GM12878 (cell line): ENCODE measurements at regions not wholly inside any gene's neighbourhood (a gene's known extent, or its start where the extent isn't known, plus 50 kb on each side); places are given as distances from the start of the nearest gene placed in this dataset.

Experiments used
- ATAC-seq: fragments of 200-7000 bp; cut with Tn5 transposase; 3 replicates; pipeline ENCODE4 v1.9.1; 2020; ENCODE audit warnings: mild to moderate bottlenecking, moderate library complexity
- BruUV-seq: library from RNA; stranded (reverse); fragments of 400-500 nt; replicated peaks from 2 replicates; lab custom pipeline; 2021; lab: Mats Ljungman, UMichigan
- CTCF ChIA-PET: fragments of 300-600 bp; sonication (Branson Sonifier 250); formaldehyde crosslinking; extraction: SDS; loops from one replicate; lab custom pipeline; 2021; ENCODE audit warnings: inconsistent platforms; lab: Yijun Ruan, JAX
- POLR2A ChIA-PET: fragments of 350-600 bp; formaldehyde crosslinking; extraction: SDS; loops from one replicate; lab custom pipeline; 2021; ENCODE audit warnings: inconsistent platforms; lab: Charles Lee
- RAD21 ChIA-PET: fragments of 300-600 bp; sonication (Branson Sonifier 250); formaldehyde crosslinking; loops from one replicate; lab custom pipeline; 2023; ENCODE audit warnings: antibody characterized with exemption; ENCODE audit not compliant: unreplicated experiment; lab: Charles Lee
- SMC1A ChIA-PET: fragments of 300-600 bp; sonication (Branson Sonifier 250); formaldehyde crosslinking; loops from one replicate; lab custom pipeline; 2023; ENCODE audit not compliant: unreplicated experiment, uncharacterized antibody; lab: Charles Lee
- DNase-seq: peaks from one replicate; pipeline ENCODE4 v3.0.0-alpha.2; 2011; ENCODE audit warnings: low read depth, low spot score
- FAIRE-seq: peaks from 3 replicates; lab custom pipeline; 2011; peaks lifted over from hg19 to GRCh38; lab: Jason Lieb, UNC
- H2AFZ ChIP-seq: 2 replicates; pipeline ENCODE4 v1.6.0; 2011; ENCODE audit warnings: low read depth, low read length, control low read depth; ENCODE audit not compliant: control insufficient read depth
- H3K27ac ChIP-seq: 2 replicates; pipeline ENCODE4 v1.5.1; 2011; ENCODE audit warnings: control low read depth; ENCODE audit not compliant: control insufficient read depth, insufficient read depth
- H3K27me3 ChIP-seq, 2 experiments: replicated peaks in 1 of 2; 2 replicates each; pipeline versions ENCODE4 v1.6.0 to v1.6.1; 2011; ENCODE audit warnings: low read length in 1 of 2; ENCODE audit not compliant: control insufficient read depth in 2 of 2, insufficient read depth in 2 of 2
- H3K36me3 ChIP-seq, 2 experiments: 2 replicates each; pipeline ENCODE4 v1.5.1; 2011; ENCODE audit warnings: low read length in 1 of 2; ENCODE audit not compliant: control insufficient read depth in 2 of 2, insufficient read depth in 2 of 2
- H3K4me1 ChIP-seq: 2 replicates; pipeline ENCODE4 v1.6.1; 2011; ENCODE audit warnings: mild to moderate bottlenecking, low read length, moderate library complexity, mixed read lengths; ENCODE audit not compliant: control insufficient read depth, insufficient read depth
- H3K4me2 ChIP-seq: 2 replicates; pipeline ENCODE4 v1.6.0; 2011; ENCODE audit warnings: control low read depth; ENCODE audit not compliant: control insufficient read depth, insufficient read depth
- H3K4me3 ChIP-seq: fragments of 200-600 bp; sonication (generic); 2 replicates; pipeline ENCODE4 v1.5.1; 2016
- H3K79me2 ChIP-seq: 2 replicates; pipeline ENCODE4 v1.6.0; 2011; ENCODE audit warnings: low read length; ENCODE audit not compliant: control insufficient read depth, insufficient read depth
- H3K9ac ChIP-seq: 2 replicates; pipeline ENCODE4 v1.8.0; 2011; ENCODE audit warnings: low read length, control low read depth, mixed read lengths; ENCODE audit not compliant: control insufficient read depth, insufficient read depth
- H3K9me3 ChIP-seq: replicated peaks from 3 replicates; pipeline ENCODE4 v1.5.1; 2011; ENCODE audit warnings: mild to moderate bottlenecking, low read length; ENCODE audit not compliant: control insufficient read depth, insufficient read depth
- H4K20me1 ChIP-seq: 2 replicates; pipeline ENCODE4 v1.6.0; 2011; ENCODE audit not compliant: control insufficient read depth, insufficient read depth
- CBX3 ChIP-seq: fragments of 200-600 bp; sonication (generic); IDR thresholded peaks from 2 replicates; pipeline ENCODE4 v1.6.1; 2016; ENCODE audit warnings: low read depth, borderline replicate concordance
- EP300 ChIP-seq, 2 experiments: fragments of 150-350 bp in 1 of 2; IDR thresholded peaks; 2 replicates each; pipeline ENCODE4 v1.6.1; 2011 to 2012; ENCODE audit warnings: low read depth in 2 of 2, low read length in 2 of 2, borderline replicate concordance in 1 of 2, improper control_type of control experiment in 1 of 2, inconsistent platforms in 1 of 2; ENCODE audit not compliant: control insufficient read depth in 1 of 2
- JUNB ChIP-seq: IDR thresholded peaks from 2 replicates; pipeline ENCODE4 v1.6.1; 2016; ENCODE audit warnings: antibody characterized with exemption, mild to moderate bottlenecking
- POLR2A ChIP-seq: IDR thresholded peaks from 2 replicates; pipeline ENCODE4 v1.6.1; 2011; ENCODE audit warnings: low read depth, mild to moderate bottlenecking, low read length
- POLR2AphosphoS5 ChIP-seq: IDR thresholded peaks from 2 replicates; pipeline ENCODE4 v1.6.1; 2011; ENCODE audit warnings: mild to moderate bottlenecking, low read length, inconsistent platforms
- TCF12 ChIP-seq: IDR thresholded peaks from 2 replicates; pipeline ENCODE4 v1.6.1; 2011; ENCODE audit warnings: low read depth, mild to moderate bottlenecking, low read length
- in situ Hi-C: fragments of 300-500 bp; cut with MboI; formaldehyde crosslinking; loops from 9 replicates; pipeline ENCODE4 v1.14.3; 2018; ENCODE audit warnings: mixed read lengths
- intact Hi-C: fragments of 100-400 bp; cut with micrococcal nuclease; formaldehyde crosslinking; loops from one replicate; pipeline ENCODE4 v1.14.2; 2022; ENCODE audit not compliant: unreplicated experiment
- TF ChIP-seq, protein P1 (sequence below): fragments of 450-650 bp; formaldehyde crosslinking; IDR thresholded peaks from 2 replicates; pipeline ENCODE4 v1.5.0; 2022; ENCODE audit warnings: mild to moderate bottlenecking, missing genetic modification characterization
- TF ChIP-seq, protein P2 (sequence below): fragments of 450-650 bp; IDR thresholded peaks from 2 replicates; pipeline ENCODE4 v1.6.1; 2017; ENCODE audit warnings: borderline replicate concordance

DNA sequence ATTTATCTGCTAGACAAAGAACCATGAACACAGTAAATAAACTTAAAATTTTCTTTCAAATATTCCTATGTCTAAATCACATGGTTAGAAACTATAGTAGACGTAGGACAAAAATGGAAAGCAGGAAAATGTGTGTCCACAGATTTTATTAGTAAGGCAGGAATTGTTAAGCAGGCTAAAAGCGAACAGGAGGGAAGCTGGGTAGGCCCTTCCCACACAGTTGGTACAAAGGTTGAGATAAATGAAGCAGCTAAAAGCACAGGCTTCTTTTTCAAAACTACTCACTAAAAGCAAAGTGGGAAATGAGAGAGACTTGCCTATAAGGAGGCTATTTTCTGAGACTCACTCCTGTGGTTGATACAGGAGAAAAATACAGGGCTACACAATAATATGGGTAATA, 108.1 kb upstream of the PABPC4L start (continued):
- TF ChIP-seq, protein P1, sequence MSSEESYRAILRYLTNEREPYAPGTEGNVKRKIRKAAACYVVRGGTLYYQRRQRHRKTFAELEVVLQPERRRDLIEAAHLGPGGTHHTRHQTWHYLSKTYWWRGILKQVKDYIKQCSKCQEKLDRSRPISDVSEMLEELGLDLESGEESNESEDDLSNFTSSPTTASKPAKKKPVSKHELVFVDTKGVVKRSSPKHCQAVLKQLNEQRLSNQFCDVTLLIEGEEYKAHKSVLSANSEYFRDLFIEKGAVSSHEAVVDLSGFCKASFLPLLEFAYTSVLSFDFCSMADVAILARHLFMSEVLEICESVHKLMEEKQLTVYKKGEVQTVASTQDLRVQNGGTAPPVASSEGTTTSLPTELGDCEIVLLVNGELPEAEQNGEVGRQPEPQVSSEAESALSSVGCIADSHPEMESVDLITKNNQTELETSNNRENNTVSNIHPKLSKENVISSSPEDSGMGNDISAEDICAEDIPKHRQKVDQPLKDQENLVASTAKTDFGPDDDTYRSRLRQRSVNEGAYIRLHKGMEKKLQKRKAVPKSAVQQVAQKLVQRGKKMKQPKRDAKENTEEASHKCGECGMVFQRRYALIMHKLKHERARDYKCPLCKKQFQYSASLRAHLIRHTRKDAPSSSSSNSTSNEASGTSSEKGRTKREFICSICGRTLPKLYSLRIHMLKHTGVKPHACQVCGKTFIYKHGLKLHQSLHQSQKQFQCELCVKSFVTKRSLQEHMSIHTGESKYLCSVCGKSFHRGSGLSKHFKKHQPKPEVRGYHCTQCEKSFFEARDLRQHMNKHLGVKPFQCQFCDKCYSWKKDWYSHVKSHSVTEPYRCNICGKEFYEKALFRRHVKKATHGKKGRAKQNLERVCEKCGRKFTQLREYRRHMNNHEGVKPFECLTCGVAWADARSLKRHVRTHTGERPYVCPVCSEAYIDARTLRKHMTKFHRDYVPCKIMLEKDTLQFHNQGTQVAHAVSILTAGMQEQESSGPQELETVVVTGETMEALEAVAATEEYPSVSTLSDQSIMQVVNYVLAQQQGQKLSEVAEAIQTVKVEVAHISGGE (CRISPR knock-in tag), result no peak
- TF ChIP-seq EP300 (IDR thresholded peaks at IDR 0.05; ENCODE audit: borderline replicate concordance in 1 of 2, control insufficient read depth in 1 of 2, low read depth in 2 of 2, low read length in 2 of 2) (no peak), POLR2AphosphoS5 (no peak)

- Histone ChIP-seq H3K27me3 (no peaks in the 10 kb centered on the region), H3K9me3 (no peaks in the 10 kb centered on the region), H3K27ac (no peak overlapping the region), H3K79me2 (no peaks in the 10 kb centered on the region), H2AFZ (no peak overlapping the region), H3K4me2 (no peak overlapping the region), H3K4me3 (no peak overlapping the region), H3K36me3 (no peaks in the 10 kb centered on the region), H4K20me1 (no peaks in the 10 kb centered on the region), H3K4me1 (no peaks in the 10 kb centered on the region), H3K9ac (no peak overlapping the region)
- ChIA-PET SMC1A (interaction anchor here (0.8 kb wide), 1 partner anchor 15 kb away, joined by 4 read pairs; no protein-coding TSS in a partner anchor), POLR2A (no interaction called here), RAD21 (no interaction called here), CTCF (no interaction called here)
- no TSS peak for BruUV-seq
- in situ Hi-C loops (no loop called here), intact Hi-C loops (no loop called here)
- FAIRE-seq (no peak), DNase-seq (no peak), ATAC-seq (no peak)
- TF ChIP-seq JUNB (no peak), CBX3 (no peak), TCF12 (no peak), POLR2A (no peak)
- TF ChIP-seq, protein P2, sequence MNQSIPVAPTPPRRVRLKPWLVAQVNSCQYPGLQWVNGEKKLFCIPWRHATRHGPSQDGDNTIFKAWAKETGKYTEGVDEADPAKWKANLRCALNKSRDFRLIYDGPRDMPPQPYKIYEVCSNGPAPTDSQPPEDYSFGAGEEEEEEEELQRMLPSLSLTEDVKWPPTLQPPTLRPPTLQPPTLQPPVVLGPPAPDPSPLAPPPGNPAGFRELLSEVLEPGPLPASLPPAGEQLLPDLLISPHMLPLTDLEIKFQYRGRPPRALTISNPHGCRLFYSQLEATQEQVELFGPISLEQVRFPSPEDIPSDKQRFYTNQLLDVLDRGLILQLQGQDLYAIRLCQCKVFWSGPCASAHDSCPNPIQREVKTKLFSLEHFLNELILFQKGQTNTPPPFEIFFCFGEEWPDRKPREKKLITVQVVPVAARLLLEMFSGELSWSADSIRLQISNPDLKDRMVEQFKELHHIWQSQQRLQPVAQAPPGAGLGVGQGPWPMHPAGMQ, result no peak
Observed at GRCh38 chr4:134308910-134309309, 107.3 kb upstream of the PABPC4L start.
